ENCODE measurements at regions not wholly inside any gene's neighbourhood (a gene's known extent, or its start where the extent isn't known, plus 50 kb on each side); places are given as distances from the start of the nearest gene placed in this dataset.

DNA sequence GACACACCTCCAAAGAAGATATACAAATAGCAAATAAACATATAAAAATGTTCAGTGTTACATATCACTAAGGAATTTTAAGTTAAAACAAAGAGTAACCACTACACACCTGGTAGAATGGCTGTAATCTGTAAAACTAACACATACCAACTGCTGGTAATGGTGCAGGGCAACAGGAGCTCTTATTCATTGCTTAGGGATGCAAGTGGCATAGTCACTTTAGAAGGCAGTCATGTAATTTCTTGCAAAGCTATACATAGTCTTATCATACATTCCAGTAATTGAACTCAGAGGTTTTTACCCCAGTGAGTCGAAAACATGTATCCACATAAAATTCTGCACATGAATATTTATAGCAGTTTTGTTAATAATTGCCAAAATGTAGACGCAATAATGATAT is 906.8 kb upstream of the CITED2 start:
- TF ChIP-seq, protein P1, sequence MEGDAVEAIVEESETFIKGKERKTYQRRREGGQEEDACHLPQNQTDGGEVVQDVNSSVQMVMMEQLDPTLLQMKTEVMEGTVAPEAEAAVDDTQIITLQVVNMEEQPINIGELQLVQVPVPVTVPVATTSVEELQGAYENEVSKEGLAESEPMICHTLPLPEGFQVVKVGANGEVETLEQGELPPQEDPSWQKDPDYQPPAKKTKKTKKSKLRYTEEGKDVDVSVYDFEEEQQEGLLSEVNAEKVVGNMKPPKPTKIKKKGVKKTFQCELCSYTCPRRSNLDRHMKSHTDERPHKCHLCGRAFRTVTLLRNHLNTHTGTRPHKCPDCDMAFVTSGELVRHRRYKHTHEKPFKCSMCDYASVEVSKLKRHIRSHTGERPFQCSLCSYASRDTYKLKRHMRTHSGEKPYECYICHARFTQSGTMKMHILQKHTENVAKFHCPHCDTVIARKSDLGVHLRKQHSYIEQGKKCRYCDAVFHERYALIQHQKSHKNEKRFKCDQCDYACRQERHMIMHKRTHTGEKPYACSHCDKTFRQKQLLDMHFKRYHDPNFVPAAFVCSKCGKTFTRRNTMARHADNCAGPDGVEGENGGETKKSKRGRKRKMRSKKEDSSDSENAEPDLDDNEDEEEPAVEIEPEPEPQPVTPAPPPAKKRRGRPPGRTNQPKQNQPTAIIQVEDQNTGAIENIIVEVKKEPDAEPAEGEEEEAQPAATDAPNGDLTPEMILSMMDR (IDR thresholded peaks at IDR 0.05; ENCODE audit: low read length), result no peak
- TF ChIP-seq EZH2 (optimal IDR thresholded peaks at IDR 0.05; ENCODE audit: low read depth, low read length) (no peak), EZH2phosphoT487 (IDR thresholded peaks at IDR 0.05; ENCODE audit: low read length) (no peak)
